22Rv1 (cell line): ENCODE measurements at regions not wholly inside any gene's neighbourhood (a gene's known extent, or its start where the extent isn't known, plus 50 kb on each side); places are given as distances from the start of the nearest gene placed in this dataset.

Source experiments
- ZFX ChIP-seq: fragments of 450-650 bp; IDR thresholded peaks from 2 replicates; pipeline ENCODE4 v1.6.1; 2017; ENCODE audit warnings: antibody characterized with exemption, borderline replicate concordance
- TF ChIP-seq, protein P1 (sequence below): fragments of 450-650 bp; IDR thresholded peaks from 2 replicates; pipeline ENCODE4 v1.5.1; 2017; ENCODE audit warnings: mild to moderate bottlenecking

DNA sequence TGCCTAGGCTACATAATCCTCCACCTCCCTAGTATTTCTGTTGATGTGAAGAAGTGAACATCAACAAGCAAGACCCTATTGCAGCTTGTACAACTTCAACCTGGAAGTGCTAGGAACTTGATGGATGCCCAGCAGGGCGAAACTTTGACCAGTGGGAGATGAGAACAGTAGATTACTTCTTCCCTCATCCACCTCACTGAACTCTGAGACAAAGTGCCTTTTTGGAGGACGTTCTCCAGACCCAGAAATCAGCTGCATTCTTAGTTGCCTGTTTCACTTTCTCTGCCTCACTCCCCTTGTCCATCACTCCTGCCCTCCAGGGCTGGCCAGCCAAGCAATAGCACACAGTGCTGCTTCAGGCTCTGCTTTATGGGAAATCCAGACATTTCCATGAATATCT lies 683.4 kb downstream of the GALC start:
- TF ChIP-seq, protein P1, sequence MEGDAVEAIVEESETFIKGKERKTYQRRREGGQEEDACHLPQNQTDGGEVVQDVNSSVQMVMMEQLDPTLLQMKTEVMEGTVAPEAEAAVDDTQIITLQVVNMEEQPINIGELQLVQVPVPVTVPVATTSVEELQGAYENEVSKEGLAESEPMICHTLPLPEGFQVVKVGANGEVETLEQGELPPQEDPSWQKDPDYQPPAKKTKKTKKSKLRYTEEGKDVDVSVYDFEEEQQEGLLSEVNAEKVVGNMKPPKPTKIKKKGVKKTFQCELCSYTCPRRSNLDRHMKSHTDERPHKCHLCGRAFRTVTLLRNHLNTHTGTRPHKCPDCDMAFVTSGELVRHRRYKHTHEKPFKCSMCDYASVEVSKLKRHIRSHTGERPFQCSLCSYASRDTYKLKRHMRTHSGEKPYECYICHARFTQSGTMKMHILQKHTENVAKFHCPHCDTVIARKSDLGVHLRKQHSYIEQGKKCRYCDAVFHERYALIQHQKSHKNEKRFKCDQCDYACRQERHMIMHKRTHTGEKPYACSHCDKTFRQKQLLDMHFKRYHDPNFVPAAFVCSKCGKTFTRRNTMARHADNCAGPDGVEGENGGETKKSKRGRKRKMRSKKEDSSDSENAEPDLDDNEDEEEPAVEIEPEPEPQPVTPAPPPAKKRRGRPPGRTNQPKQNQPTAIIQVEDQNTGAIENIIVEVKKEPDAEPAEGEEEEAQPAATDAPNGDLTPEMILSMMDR: no peak
- no peak for TF ChIP-seq ZFX
